Spleen (tissue), 11 donors: ENCODE measurements at regions not wholly inside any gene's neighbourhood (a gene's known extent, or its start where the extent isn't known, plus 50 kb on each side); places are given as distances from the start of the nearest gene placed in this dataset.

Experiments
- DNase-seq: peaks from one replicate; pipeline ENCODE4 v3.0.0-alpha.2; 2020
- H3K27ac ChIP-seq, 8 donors: fragments of 200-600 bp; sonication (generic) in 7 of 8; 1 replicate in 4 of 8; 2 replicates in 4 of 8; pipeline versions ENCODE4 v1.5.0 to v1.8.0; 2016 to 2021; ENCODE audit warnings: inconsistent platforms in 4 of 8, mild to moderate bottlenecking in 4 of 8, moderate library complexity in 1 of 8
- H3K27me3 ChIP-seq, 7 donors: fragments of 200-600 bp; sonication (generic) in 6 of 7; replicated peaks in 1 of 7; 1 replicate in 4 of 7; 2 replicates in 3 of 7; pipeline versions ENCODE4 v1.5.0 to v1.8.0; 2016 to 2021; ENCODE audit warnings: inconsistent platforms in 3 of 7, mild to moderate bottlenecking in 1 of 7
- H3K36me3 ChIP-seq, 6 donors: fragments of 200-600 bp; sonication (generic) in 5 of 6; 1 replicate in 4 of 6; 2 replicates in 2 of 6; pipeline versions ENCODE4 v1.5.0 to v1.8.0; 2016 to 2021; ENCODE audit warnings: inconsistent platforms in 2 of 6
- H3K4me1 ChIP-seq, 6 donors: fragments of 200-600 bp; sonication (generic) in 5 of 6; 1 replicate in 3 of 6; 2 replicates in 3 of 6; pipeline versions ENCODE4 v1.5.0 to v1.8.0; 2016 to 2021; ENCODE audit warnings: inconsistent platforms in 3 of 6
- H3K4me3 ChIP-seq, 8 donors: fragments of 200-600 bp; sonication (generic) in 7 of 8; 1 replicate in 4 of 8; 2 replicates in 4 of 8; pipeline versions ENCODE4 v1.5.0 to v1.8.0; 2016 to 2021; ENCODE audit warnings: inconsistent platforms in 4 of 8, mild to moderate bottlenecking in 4 of 8, moderate library complexity in 2 of 8
- H3K9me3 ChIP-seq, 8 donors: fragments of 200-600 bp; sonication (generic) in 7 of 8; 1 replicate in 4 of 8; 2 replicates in 4 of 8; pipeline versions ENCODE4 v1.5.0 to v1.8.0; 2016 to 2021; ENCODE audit warnings: inconsistent platforms in 4 of 8
- POLR2A ChIP-seq, 3 donors: fragments of 450-650 bp; IDR thresholded peaks; one replicate each; pipeline ENCODE4 v1.5.1; 2017; ENCODE audit warnings: antibody characterized with exemption in 3 of 3, mild to moderate bottlenecking in 1 of 3
- POLR2AphosphoS5 ChIP-seq, 3 donors: sonication (generic); formaldehyde crosslinking; IDR thresholded peaks; one replicate each; pipeline ENCODE4 v1.5.1; 2017; ENCODE audit warnings: antibody characterized with exemption in 3 of 3
- WGBS, 5 donors: extraction: QIAGEN DNeasy Blood & Tissue Kit in 3 of 5; methylation state at CpG; one replicate each; pipeline versions ENCODE4 v1.1.5 to v1.1.7; 2013 to 2018; 5-methylcytosine and 5-hydroxymethylcytosine counted together
- intact Hi-C: fragments of 100-400 bp; cut with DNase I; formaldehyde crosslinking; loops from one replicate; pipeline ENCODE4 v1.15.0; 2023; ENCODE audit warnings: low total_unique reads
- TF ChIP-seq, protein P1 (sequence below), 11 experiments: fragments of 200-600 bp in 7 of 11; fragments of 450-650 bp in 4 of 11; sonication (generic) in 4 of 11; IDR thresholded peaks in 8 of 11; conservative IDR thresholded peaks in 3 of 11; 1 replicate in 7 of 11; 2 replicates in 4 of 11; pipeline versions ENCODE4 v1.4.0 to v1.8.0; 2016 to 2021; ENCODE audit warnings: antibody characterized with exemption in 11 of 11, inconsistent platforms in 4 of 11, mild to moderate bottlenecking in 1 of 11
- donor health status: healthy with polysubstance abuse.
- donor health status: DM: no; HTN: no; CAD: no; lungs with moderate emphysema.
- donor health status: DM: no; HTN: no; CAD: no.
- donor health status: Bipolar disorder and iron deficiency.
- donor health status: healthy.
- donor health status: DM: no; HTN: no; CAD: no.
- donor health status: DM: yes; HTN: yes; CAD: no.

- Histone ChIP-seq H3K36me3 (no peaks in the 10 kb centered on the region), H3K27me3 (no peaks in the 10 kb centered on the region), H3K9me3 (no peaks in the 10 kb centered on the region), H3K4me1 (no peaks in the 10 kb centered on the region), H3K4me3 (no peak overlapping the region), H3K27ac (no peak overlapping the region)
- TF ChIP-seq POLR2A (IDR thresholded peaks at IDR 0.05) (no peak), POLR2AphosphoS5 (IDR thresholded peaks at IDR 0.05) (no peak)
- TF ChIP-seq, protein P1, sequence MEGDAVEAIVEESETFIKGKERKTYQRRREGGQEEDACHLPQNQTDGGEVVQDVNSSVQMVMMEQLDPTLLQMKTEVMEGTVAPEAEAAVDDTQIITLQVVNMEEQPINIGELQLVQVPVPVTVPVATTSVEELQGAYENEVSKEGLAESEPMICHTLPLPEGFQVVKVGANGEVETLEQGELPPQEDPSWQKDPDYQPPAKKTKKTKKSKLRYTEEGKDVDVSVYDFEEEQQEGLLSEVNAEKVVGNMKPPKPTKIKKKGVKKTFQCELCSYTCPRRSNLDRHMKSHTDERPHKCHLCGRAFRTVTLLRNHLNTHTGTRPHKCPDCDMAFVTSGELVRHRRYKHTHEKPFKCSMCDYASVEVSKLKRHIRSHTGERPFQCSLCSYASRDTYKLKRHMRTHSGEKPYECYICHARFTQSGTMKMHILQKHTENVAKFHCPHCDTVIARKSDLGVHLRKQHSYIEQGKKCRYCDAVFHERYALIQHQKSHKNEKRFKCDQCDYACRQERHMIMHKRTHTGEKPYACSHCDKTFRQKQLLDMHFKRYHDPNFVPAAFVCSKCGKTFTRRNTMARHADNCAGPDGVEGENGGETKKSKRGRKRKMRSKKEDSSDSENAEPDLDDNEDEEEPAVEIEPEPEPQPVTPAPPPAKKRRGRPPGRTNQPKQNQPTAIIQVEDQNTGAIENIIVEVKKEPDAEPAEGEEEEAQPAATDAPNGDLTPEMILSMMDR (IDR thresholded peaks at IDR 0.05 in 8 of 11, conservative IDR thresholded peaks at IDR 0.05 in 3 of 11) = no peak
- intact Hi-C loops = no loop called here
- 65 to 84% (median 74%) methylated on average over 1 of the region's 1 CpG for WGBS, 5 donors
- DNase-seq = no peak
Measured at GRCh38 chr16:13586051-13586450, 333.9 kb upstream of the ERCC4 start.

DNA sequence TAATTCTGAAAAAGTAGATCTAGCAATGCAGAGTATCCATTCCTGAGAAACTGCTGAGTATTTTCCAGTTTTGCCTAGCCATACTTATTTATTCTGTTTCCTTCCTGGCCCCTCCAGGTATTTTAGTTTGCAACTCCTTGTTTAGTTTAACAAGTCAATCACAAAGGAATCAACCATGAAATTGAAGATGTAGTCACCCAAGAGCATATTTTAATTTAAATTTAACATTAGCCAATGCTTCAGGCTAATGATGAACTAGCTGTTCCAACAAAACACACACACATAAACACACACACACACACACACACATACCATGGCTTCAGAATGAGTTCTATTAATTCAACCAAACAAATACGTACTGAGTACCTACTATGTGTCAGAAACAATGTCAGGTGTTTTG is 332.8 kb upstream of the ERCC4 start:
- no peaks in the 10 kb centered on the region for H3K4me1 ChIP-seq
- H3K9me3 ChIP-seq = no peaks in the 10 kb centered on the region
- WGBS, 5 donors = 62 to 90% (median 82%) methylated on average over 1 of the region's 1 CpG
- no peaks in the 10 kb centered on the region for H3K36me3 ChIP-seq
- intact Hi-C loops = no loop called here
- TF ChIP-seq POLR2A (IDR thresholded peaks at IDR 0.05) (no peak), POLR2AphosphoS5 (IDR thresholded peaks at IDR 0.05) (no peak)
- TF ChIP-seq, protein P1 (IDR thresholded peaks at IDR 0.05 in 8 of 11, conservative IDR thresholded peaks at IDR 0.05 in 3 of 11) = no peak
- H3K4me3 ChIP-seq = no peak overlapping the region
- H3K27me3 ChIP-seq = no peaks in the 10 kb centered on the region
- DNase-seq = no peak
- H3K27ac ChIP-seq = no peak overlapping the region

DNA sequence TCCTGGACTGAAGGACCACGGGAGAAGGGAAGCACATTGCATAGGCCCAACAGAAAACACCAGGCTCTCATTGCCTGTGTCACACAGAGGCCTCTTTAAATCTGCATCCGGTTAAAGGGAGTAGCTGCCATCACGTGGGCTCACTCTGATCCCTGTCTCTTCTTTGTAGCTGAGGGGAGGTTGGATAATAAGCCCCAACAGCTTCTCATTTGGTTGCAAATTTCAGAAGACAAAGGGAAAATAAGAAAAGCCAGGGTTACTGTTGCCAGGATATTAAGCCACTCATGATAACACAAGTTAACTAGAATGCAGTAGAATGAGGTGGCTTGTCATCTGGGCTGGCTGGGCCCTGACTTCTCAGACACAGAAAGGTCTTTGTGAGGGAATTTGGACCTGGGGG is 325.1 kb upstream of the ERCC4 start:
- no peak for DNase-seq
- Histone ChIP-seq H3K4me3 (no peak overlapping the region), H3K27ac (no peak overlapping the region), H3K36me3 (no peaks in the 10 kb centered on the region), H3K4me1 (no peaks in the 10 kb centered on the region), H3K9me3 (peaks cover 0 to 12% (median 0%) of the 10 kb centered on the region in 8 donors), H3K27me3 (no peaks in the 10 kb centered on the region)
- intact Hi-C loops = no loop called here
- no peak for TF ChIP-seq POLR2A (IDR thresholded peaks at IDR 0.05)
- TF ChIP-seq POLR2AphosphoS5 (IDR thresholded peaks at IDR 0.05) = no peak
- 34 to 61% (median 36%) methylated on average over 2 to 3 of the region's 3 CpGs for WGBS, 5 donors

DNA sequence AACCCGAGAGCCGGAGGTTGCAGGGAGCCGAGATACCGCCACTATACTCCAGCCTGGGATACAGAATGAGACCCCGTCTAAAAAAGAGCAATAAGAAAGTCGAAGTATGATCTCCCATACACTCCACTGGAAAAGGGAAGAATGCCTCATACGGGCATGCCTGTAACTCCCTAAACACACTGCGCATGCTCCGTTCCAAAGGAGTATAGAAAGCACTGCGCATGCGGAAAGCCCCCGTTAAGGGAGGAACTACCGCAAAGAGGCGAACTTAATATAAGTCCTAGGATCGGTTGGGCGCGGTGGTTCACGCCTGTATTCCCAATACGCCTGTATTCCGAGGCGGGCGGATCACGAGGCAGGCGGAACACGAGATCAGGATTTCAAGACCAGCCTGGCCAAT is 313.1 kb upstream of the ERCC4 start:
- no peak for DNase-seq
- Histone ChIP-seq H3K4me3 (no peak overlapping the region), H3K4me1 (no peaks in the 10 kb centered on the region), H3K36me3 (no peaks in the 10 kb centered on the region), H3K27ac (no peak overlapping the region), H3K9me3 (peaks cover 0 to 27% (median 6%) of the 10 kb centered on the region in 8 donors), H3K27me3 (no peaks in the 10 kb centered on the region)
- intact Hi-C loops = no loop called here
- no peak for TF ChIP-seq POLR2A (IDR thresholded peaks at IDR 0.05)
- TF ChIP-seq, protein P1 (IDR thresholded peaks at IDR 0.05 in 8 of 11, conservative IDR thresholded peaks at IDR 0.05 in 3 of 11) = no peak
- no peak for TF ChIP-seq POLR2AphosphoS5 (IDR thresholded peaks at IDR 0.05)
- WGBS, 5 donors = 87 to 95% (median 89%) methylated on average over 25 of the region's 25 CpGs

- H3K27ac ChIP-seq = no peak overlapping the region
- no peaks in the 10 kb centered on the region for H3K27me3 ChIP-seq
- DNase-seq = no peak
- H3K9me3 ChIP-seq = peaks cover 0 to 27% (median 6%) of the 10 kb centered on the region in 8 donors
- WGBS, 5 donors = 89 to 94% (median 91%) methylated on average over 17 of the region's 17 CpGs
- no peaks in the 10 kb centered on the region for H3K4me1 ChIP-seq
- H3K36me3 ChIP-seq = no peaks in the 10 kb centered on the region
- no peak for TF ChIP-seq POLR2A (IDR thresholded peaks at IDR 0.05)
- TF ChIP-seq POLR2AphosphoS5 (IDR thresholded peaks at IDR 0.05) = no peak
- TF ChIP-seq, protein P1 (IDR thresholded peaks at IDR 0.05 in 8 of 11, conservative IDR thresholded peaks at IDR 0.05 in 3 of 11) = no peak
- intact Hi-C loops = no loop called here
- no peak overlapping the region for H3K4me3 ChIP-seq
Measured at GRCh38 chr16:13607289-13607688, 312.7 kb upstream of the ERCC4 start.
